Erythroblast (primary cell): ENCODE measurements at regions not wholly inside any gene's neighbourhood (a gene's known extent, or its start where the extent isn't known, plus 50 kb on each side); places are given as distances from the start of the nearest gene placed in this dataset.

Source experiments
- GATA1 ChIP-seq: IDR thresholded peaks from 2 replicates; pipeline ENCODE4 v1.6.1; 2011; ENCODE audit warnings: low read depth, mild to moderate bottlenecking, control low read depth, low read length, moderate library complexity
- POLR2A ChIP-seq: IDR thresholded peaks from 2 replicates; pipeline ENCODE4 v1.6.1; 2011; ENCODE audit warnings: mild to moderate bottlenecking, low read length

- TF ChIP-seq POLR2A (no peak), GATA1 (no peak)
These were observed 64.5 kb upstream of the CACNA2D1 start for GRCh38 chr7:82507976-82508677.
